ENCODE measurements at regions not wholly inside any gene's neighbourhood (a gene's known extent, or its start where the extent isn't known, plus 50 kb on each side); places are given as distances from the start of the nearest gene placed in this dataset.

DNA sequence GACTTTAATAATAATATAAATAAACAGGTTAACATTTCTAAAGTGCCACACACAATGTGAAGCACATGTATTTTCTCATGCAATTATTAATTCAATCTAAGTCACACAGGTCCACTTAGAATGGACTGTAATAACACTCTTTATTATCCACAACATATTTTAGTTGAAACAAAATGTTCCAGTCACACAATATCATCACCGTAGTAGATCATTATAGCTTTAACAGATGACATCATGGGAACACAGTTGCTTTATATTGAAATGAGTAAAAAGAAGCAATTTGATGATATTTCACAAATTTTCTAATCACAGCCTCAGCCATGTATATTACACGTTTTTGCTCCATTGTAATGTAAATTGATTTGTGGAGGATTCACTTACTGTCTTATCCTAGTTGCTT is 266.3 kb downstream of the MEIS1 start:
- H3K4me3 Mint-ChIP-seq, result no peak overlapping the region
- H3K27me3 Mint-ChIP-seq, result no peaks in the 10 kb centered on the region
- no peaks in the 10 kb centered on the region for H3K4me1 Mint-ChIP-seq (ENCODE audit: low read depth)
- CTCF ChIA-PET, result no interaction called here
- no peaks in the 10 kb centered on the region for H3K9me3 Mint-ChIP-seq
- H3K27ac Mint-ChIP-seq, result no peak overlapping the region
- POLR2A ChIA-PET, result no interaction called here
- ATAC-seq, result no peak
- intact Hi-C loops (cut with micrococcal nuclease), result no loop called here
- DNase-seq, result no peak
- TF ChIP-seq, protein P1, sequence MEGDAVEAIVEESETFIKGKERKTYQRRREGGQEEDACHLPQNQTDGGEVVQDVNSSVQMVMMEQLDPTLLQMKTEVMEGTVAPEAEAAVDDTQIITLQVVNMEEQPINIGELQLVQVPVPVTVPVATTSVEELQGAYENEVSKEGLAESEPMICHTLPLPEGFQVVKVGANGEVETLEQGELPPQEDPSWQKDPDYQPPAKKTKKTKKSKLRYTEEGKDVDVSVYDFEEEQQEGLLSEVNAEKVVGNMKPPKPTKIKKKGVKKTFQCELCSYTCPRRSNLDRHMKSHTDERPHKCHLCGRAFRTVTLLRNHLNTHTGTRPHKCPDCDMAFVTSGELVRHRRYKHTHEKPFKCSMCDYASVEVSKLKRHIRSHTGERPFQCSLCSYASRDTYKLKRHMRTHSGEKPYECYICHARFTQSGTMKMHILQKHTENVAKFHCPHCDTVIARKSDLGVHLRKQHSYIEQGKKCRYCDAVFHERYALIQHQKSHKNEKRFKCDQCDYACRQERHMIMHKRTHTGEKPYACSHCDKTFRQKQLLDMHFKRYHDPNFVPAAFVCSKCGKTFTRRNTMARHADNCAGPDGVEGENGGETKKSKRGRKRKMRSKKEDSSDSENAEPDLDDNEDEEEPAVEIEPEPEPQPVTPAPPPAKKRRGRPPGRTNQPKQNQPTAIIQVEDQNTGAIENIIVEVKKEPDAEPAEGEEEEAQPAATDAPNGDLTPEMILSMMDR (IDR thresholded peaks at IDR 0.05), result no peak
- H3K36me3 Mint-ChIP-seq (ENCODE audit: low read depth), result no peaks in the 10 kb centered on the region

DNA sequence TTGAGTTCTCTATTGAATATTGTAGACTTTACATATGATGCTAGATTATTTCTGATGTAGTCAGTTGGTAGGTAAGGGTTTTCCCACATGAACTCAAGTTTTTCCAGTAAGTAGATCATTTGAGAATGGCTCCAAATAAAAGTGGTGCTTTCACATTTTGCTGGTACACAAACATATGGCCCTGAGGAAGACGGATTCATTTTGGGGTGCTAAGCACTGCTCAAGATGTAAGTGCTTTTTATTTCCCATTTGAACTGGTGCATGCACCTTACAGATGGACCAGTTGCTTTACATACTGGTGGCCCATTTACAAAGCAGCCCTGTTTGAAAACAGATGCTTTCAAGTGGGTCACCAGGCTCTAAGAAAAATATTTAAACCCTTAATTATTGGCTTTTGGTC is 266.7 kb downstream of the MEIS1 start:
- Mint-ChIP-seq H3K4me1 (ENCODE audit: low read depth) (no peaks in the 10 kb centered on the region), H3K9me3 (no peaks in the 10 kb centered on the region), H3K27me3 (no peaks in the 10 kb centered on the region), H3K4me3 (no peak overlapping the region), H3K36me3 (ENCODE audit: low read depth) (no peaks in the 10 kb centered on the region), H3K27ac (no peak overlapping the region)
- TF ChIP-seq, protein P1 (IDR thresholded peaks at IDR 0.05), result no peak
- DNase-seq (no peak), ATAC-seq (no peak)
- intact Hi-C loops (cut with micrococcal nuclease), result no loop called here
- ChIA-PET CTCF (no interaction called here), POLR2A (no interaction called here)

DNA sequence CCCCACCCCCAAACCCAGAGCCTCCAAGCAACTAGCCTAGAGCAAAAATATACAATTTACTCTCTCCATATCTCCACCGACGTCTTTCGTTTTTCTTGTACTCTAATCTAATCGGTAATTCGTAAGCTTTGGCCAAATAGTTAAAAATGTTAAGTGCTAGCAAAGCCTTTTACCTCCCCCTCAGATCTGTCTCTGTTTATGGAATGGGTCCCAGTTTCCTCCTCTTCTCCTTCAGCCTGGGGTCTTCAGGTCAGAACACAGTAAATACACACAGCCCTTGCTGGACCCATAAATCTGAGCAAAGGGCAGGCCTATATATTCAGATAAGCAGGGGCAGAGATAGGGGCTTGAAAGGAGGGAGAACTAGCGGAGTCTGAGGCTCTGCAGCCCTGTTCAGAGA is 267.4 kb downstream of the MEIS1 start:
- ATAC-seq (no peak), DNase-seq (no peak)
- H3K9me3 Mint-ChIP-seq, result no peaks in the 10 kb centered on the region
- no peak overlapping the region for H3K4me3 Mint-ChIP-seq
- ChIA-PET POLR2A (no interaction called here), CTCF (no interaction called here)
- H3K27ac Mint-ChIP-seq, result no peak overlapping the region
- no peaks in the 10 kb centered on the region for H3K36me3 Mint-ChIP-seq (ENCODE audit: low read depth)
- no peaks in the 10 kb centered on the region for H3K4me1 Mint-ChIP-seq (ENCODE audit: low read depth)
- TF ChIP-seq, protein P1 (IDR thresholded peaks at IDR 0.05), result no peak
- H3K27me3 Mint-ChIP-seq, result no peaks in the 10 kb centered on the region
- intact Hi-C loops (cut with micrococcal nuclease), result no loop called here

DNA sequence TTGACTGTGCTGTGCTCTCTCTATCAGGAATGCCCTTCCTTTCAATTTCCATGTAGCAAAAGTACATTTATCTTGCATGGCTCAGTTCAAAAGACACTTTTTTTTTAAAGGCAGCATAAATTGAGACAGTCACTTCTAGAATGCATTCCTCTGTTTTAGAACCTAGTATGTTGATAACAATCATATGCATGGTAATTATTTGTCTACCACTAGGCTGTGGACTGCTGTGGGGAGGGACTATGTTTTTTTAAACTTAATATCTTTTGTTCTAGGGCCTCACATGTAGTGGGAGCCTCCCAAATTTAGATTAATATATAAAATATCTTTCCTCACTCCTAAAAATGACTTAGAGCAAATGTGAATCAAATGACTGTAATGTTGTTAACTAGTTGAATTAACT is 269.9 kb downstream of the MEIS1 start:
- Mint-ChIP-seq H3K36me3 (ENCODE audit: low read depth) (no peaks in the 10 kb centered on the region), H3K27ac (no peak overlapping the region), H3K9me3 (no peaks in the 10 kb centered on the region), H3K4me1 (ENCODE audit: low read depth) (no peaks in the 10 kb centered on the region), H3K4me3 (no peak overlapping the region), H3K27me3 (no peaks in the 10 kb centered on the region)
- CTCF ChIA-PET, result no interaction called here
- POLR2A ChIA-PET, result no interaction called here
- no peak for ATAC-seq
- intact Hi-C loops (cut with micrococcal nuclease), result no loop called here
- DNase-seq, result no peak
- TF ChIP-seq, protein P1 (IDR thresholded peaks at IDR 0.05), result no peak

DNA sequence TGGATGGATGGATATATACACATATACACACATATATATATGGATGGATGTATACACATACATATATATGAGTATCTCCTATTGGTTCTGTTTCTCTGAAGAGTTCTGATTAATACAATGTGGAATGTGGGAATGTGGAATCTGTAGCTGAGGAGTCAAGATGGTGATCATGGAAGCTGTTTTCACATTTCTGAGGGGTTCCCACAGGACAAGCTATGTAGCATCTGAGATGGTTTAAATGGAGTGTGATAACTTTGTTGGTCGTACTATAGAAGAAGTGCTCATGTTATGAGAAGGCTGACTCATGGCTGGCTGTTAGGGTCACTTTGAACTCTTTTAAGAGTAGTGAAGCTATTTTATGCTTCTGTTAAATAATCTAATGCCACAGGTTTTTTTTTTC is 279.7 kb downstream of the MEIS1 start:
- DNase-seq (no peak), ATAC-seq (no peak)
- no peak overlapping the region for H3K27ac Mint-ChIP-seq
- no peak overlapping the region for H3K4me3 Mint-ChIP-seq
- no peaks in the 10 kb centered on the region for H3K27me3 Mint-ChIP-seq
- CTCF ChIA-PET, result no interaction called here
- POLR2A ChIA-PET, result no interaction called here
- no peaks in the 10 kb centered on the region for H3K4me1 Mint-ChIP-seq (ENCODE audit: low read depth)
- H3K36me3 Mint-ChIP-seq (ENCODE audit: low read depth), result no peaks in the 10 kb centered on the region
- no peaks in the 10 kb centered on the region for H3K9me3 Mint-ChIP-seq
- intact Hi-C loops (cut with micrococcal nuclease), result no loop called here
- TF ChIP-seq, protein P1 (IDR thresholded peaks at IDR 0.05), result no peak

All from activated CD8-positive, alpha-beta T cell treated with anti-CD3 and anti-CD28 coated beads for 36 hours (primary cell).